HG02852 (cell line): ENCODE measurements at regions not wholly inside any gene's neighbourhood (a gene's known extent, or its start where the extent isn't known, plus 50 kb on each side); places are given as distances from the start of the nearest gene placed in this dataset.

Experiments
- ATAC-seq: cut with Tn5 transposase; IDR thresholded peaks from one replicate; pipeline ENCODE4 v1.9.1; 2021; ENCODE audit warnings: mild to moderate bottlenecking, moderate library complexity; ENCODE audit not compliant: unreplicated experiment

GRCh38 chrX:45894864-45895645 is 650.2 kb downstream of the ZNF674 start:
- ATAC-seq = no peak

GRCh38 chrX:45889471-45889870 is 655.8 kb downstream of the ZNF674 start:
- ATAC-seq = no peak

- no peak for ATAC-seq
Measured at GRCh38 chrX:45888518-45888917, 656.7 kb downstream of the ZNF674 start.

GRCh38 chrX:45885931-45886330 is 659.3 kb downstream of the ZNF674 start:
- no peak for ATAC-seq

- ATAC-seq = no peak
Measured at GRCh38 chrX:45879512-45879911, 665.7 kb downstream of the ZNF674 start.

GRCh38 chrX:45876206-45876605 is 669.0 kb downstream of the ZNF674 start:
- no peak for ATAC-seq

- no peak for ATAC-seq
Measured at GRCh38 chrX:45873781-45874180, 671.4 kb downstream of the ZNF674 start.

GRCh38 chrX:45872480-45872879 is 671.8 kb upstream of the DIPK2B start:
- ATAC-seq = no peak

GRCh38 chrX:45868425-45868824 is 667.7 kb upstream of the DIPK2B start:
- ATAC-seq = no peak

GRCh38 chrX:45862801-45863200 is 662.1 kb upstream of the DIPK2B start:
- ATAC-seq = no peak

GRCh38 chrX:45860450-45860849 is 659.8 kb upstream of the DIPK2B start:
- no peak for ATAC-seq

- ATAC-seq = no peak
Measured at GRCh38 chrX:45859407-45859806, 658.7 kb upstream of the DIPK2B start.

- ATAC-seq = no peak
Measured at GRCh38 chrX:45852884-45853283, 652.2 kb upstream of the DIPK2B start.

- no peak for ATAC-seq
Measured at GRCh38 chrX:45851434-45851991, 650.8 kb upstream of the DIPK2B start.

GRCh38 chrX:45850775-45851433 is 650.2 kb upstream of the DIPK2B start:
- ATAC-seq = no peak

GRCh38 chrX:45850197-45850774 is 649.6 kb upstream of the DIPK2B start:
- ATAC-seq = no peak

- ATAC-seq = no peak
Measured at GRCh38 chrX:45849261-45849862, 648.7 kb upstream of the DIPK2B start.

GRCh38 chrX:45847961-45848360 is 647.3 kb upstream of the DIPK2B start:
- no peak for ATAC-seq

- no peak for ATAC-seq
Measured at GRCh38 chrX:45846328-45846727, 645.7 kb upstream of the DIPK2B start.

- no peak for ATAC-seq
Measured at GRCh38 chrX:45845142-45845541, 644.5 kb upstream of the DIPK2B start.

- no peak for ATAC-seq
Measured at GRCh38 chrX:45843518-45843917, 642.8 kb upstream of the DIPK2B start.
